Sigmoid colon (tissue), 6 donors: ENCODE measurements at regions not wholly inside any gene's neighbourhood (a gene's known extent, or its start where the extent isn't known, plus 50 kb on each side); places are given as distances from the start of the nearest gene placed in this dataset.

Source experiments
- DNase-seq: peaks from one replicate; pipeline ENCODE4 v3.0.0-alpha.2; 2019
- H3K27ac ChIP-seq, 4 donors: fragments of 200-600 bp; sonication (generic); one replicate each; pipeline ENCODE4 v1.5.1; 2016 to 2019; ENCODE audit warnings: mild to moderate bottlenecking in 1 of 4
- H3K27me3 ChIP-seq, 3 donors: fragments of 200-600 bp; sonication (generic); one replicate each; pipeline ENCODE4 v1.5.1; 2019; ENCODE audit warnings: mild to moderate bottlenecking in 1 of 3
- H3K36me3 ChIP-seq, 4 donors: fragments of 200-600 bp; sonication (generic); one replicate each; pipeline ENCODE4 v1.5.1; 2016 to 2019
- H3K4me1 ChIP-seq, 4 donors: fragments of 200-600 bp; sonication (generic); one replicate each; pipeline ENCODE4 v1.5.1; 2017 to 2019
- H3K4me3 ChIP-seq, 4 donors: fragments of 200-600 bp; sonication (generic); one replicate each; pipeline ENCODE4 v1.5.1; 2017 to 2019; ENCODE audit warnings: mild to moderate bottlenecking in 2 of 4, moderate library complexity in 1 of 4
- H3K9me3 ChIP-seq, 4 donors: fragments of 200-600 bp in 3 of 4; sonication (generic) in 3 of 4; one replicate each; pipeline versions ENCODE4 v1.5.1 to v1.6.1; 2013 to 2019
- CTCF ChIP-seq, 4 experiments: fragments of 450-650 bp in 3 of 4; fragments of 200-600 bp in 1 of 4; IDR thresholded peaks; one replicate each; pipeline ENCODE4 v1.5.1; 2016 to 2019; ENCODE audit warnings: antibody characterized with exemption in 4 of 4, mild to moderate bottlenecking in 3 of 4, moderate library complexity in 2 of 4
- EP300 ChIP-seq, 4 donors: sonication (generic); formaldehyde crosslinking; IDR thresholded peaks; one replicate each; pipeline ENCODE4 v1.6.1; 2017; ENCODE audit warnings: antibody characterized with exemption in 4 of 4
- POLR2A ChIP-seq, 2 donors: fragments of 450-650 bp; IDR thresholded peaks; one replicate each; pipeline ENCODE4 v1.6.1; 2016; ENCODE audit warnings: antibody characterized with exemption in 2 of 2, mild to moderate bottlenecking in 2 of 2, moderate library complexity in 2 of 2
- POLR2AphosphoS5 ChIP-seq, 4 donors: sonication (generic); formaldehyde crosslinking; IDR thresholded peaks; one replicate each; pipeline ENCODE4 v1.6.1; 2017; ENCODE audit warnings: antibody characterized with exemption in 4 of 4
- WGBS, 2 donors: extraction: QIAGEN DNeasy Blood & Tissue Kit; methylation state at CpG; one replicate each; pipeline ENCODE4 v1.1.7; 2013; 5-methylcytosine and 5-hydroxymethylcytosine counted together
- intact Hi-C: fragments of 100-400 bp; cut with DNase I; formaldehyde crosslinking; loops from one replicate; pipeline ENCODE4 v1.15.1; 2023
- donor health status: healthy with polysubstance abuse.
- donor health status: healthy.

- DNase-seq = no peak
- WGBS, 2 donors = 64 to 68% methylated on average over 2 of the region's 2 CpGs
- Histone ChIP-seq H3K27ac (no peak overlapping the region), H3K9me3 (no peaks in the 10 kb centered on the region), H3K27me3 (no peaks in the 10 kb centered on the region), H3K4me3 (no peak overlapping the region), H3K36me3 (no peaks in the 10 kb centered on the region), H3K4me1 (no peaks in the 10 kb centered on the region)
- no peak for TF ChIP-seq POLR2AphosphoS5 (IDR thresholded peaks at IDR 0.05)
- no peak for TF ChIP-seq CTCF (IDR thresholded peaks at IDR 0.05)
- TF ChIP-seq EP300 (IDR thresholded peaks at IDR 0.05) = no peak
- no peak for TF ChIP-seq POLR2A (IDR thresholded peaks at IDR 0.05)
- intact Hi-C loops = no loop called here
Observed at GRCh38 chr2:6111781-6112261, 419.6 kb downstream of the SOX11 start.

DNA sequence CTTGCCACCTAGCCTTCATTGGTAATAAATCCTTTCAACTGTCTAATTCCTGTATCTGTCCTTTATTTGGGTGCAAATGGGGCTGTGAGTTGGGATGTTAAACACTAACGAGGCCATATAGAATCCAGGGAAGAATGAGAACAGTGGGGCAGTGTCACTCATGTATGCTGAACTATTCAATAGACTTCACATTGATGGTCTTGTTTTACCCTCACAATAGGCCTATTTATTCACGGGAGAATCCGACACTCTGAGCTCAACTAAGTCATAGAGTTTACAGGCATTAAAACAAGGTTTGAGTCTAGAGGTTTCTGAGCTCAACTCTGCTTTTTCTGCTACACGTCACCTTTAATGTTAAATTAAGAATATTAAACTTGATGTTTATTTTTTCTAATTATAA, 421.6 kb downstream of the SOX11 start:
- Histone ChIP-seq H3K4me3 (no peak overlapping the region), H3K9me3 (no peaks in the 10 kb centered on the region), H3K36me3 (no peaks in the 10 kb centered on the region), H3K27ac (no peak overlapping the region), H3K4me1 (no peaks in the 10 kb centered on the region), H3K27me3 (no peaks in the 10 kb centered on the region)
- WGBS, 2 donors = 62 to 77% methylated on average over 4 of the region's 4 CpGs
- TF ChIP-seq CTCF (IDR thresholded peaks at IDR 0.05) (no peak), POLR2A (IDR thresholded peaks at IDR 0.05) (no peak), POLR2AphosphoS5 (IDR thresholded peaks at IDR 0.05) (no peak), EP300 (IDR thresholded peaks at IDR 0.05) (no peak)
- intact Hi-C loops = no loop called here
- DNase-seq = no peak

DNA sequence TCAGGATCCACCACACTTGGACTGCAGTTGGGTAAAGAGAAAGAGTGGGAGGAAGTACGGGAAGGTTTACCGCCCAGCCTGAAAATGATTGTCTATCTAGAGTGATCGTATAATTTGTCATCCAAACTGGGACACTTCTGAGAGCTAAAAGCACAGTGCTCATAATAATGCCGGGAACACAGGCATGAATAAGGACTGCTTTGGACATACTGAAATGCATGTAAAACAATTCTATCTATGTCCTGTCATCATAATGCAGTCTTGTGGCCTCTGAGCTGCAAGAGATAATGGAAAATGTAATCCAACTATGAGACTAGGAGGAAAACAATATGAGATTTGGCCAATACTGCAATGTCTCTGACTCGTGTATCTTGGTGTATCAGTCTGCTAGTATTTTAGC, 435.5 kb downstream of the SOX11 start:
- Histone ChIP-seq H3K36me3 (no peaks in the 10 kb centered on the region), H3K4me3 (no peak overlapping the region), H3K4me1 (no peaks in the 10 kb centered on the region), H3K9me3 (no peaks in the 10 kb centered on the region), H3K27me3 (no peaks in the 10 kb centered on the region), H3K27ac (no peak overlapping the region)
- intact Hi-C loops = no loop called here
- 85 to 87% methylated on average over 5 of the region's 5 CpGs for WGBS, 2 donors
- TF ChIP-seq POLR2A (IDR thresholded peaks at IDR 0.05) = no peak
- TF ChIP-seq CTCF (IDR thresholded peaks at IDR 0.05) = no peak
- no peak for TF ChIP-seq EP300 (IDR thresholded peaks at IDR 0.05)
- TF ChIP-seq POLR2AphosphoS5 (IDR thresholded peaks at IDR 0.05) = no peak
- no peak for DNase-seq

DNA sequence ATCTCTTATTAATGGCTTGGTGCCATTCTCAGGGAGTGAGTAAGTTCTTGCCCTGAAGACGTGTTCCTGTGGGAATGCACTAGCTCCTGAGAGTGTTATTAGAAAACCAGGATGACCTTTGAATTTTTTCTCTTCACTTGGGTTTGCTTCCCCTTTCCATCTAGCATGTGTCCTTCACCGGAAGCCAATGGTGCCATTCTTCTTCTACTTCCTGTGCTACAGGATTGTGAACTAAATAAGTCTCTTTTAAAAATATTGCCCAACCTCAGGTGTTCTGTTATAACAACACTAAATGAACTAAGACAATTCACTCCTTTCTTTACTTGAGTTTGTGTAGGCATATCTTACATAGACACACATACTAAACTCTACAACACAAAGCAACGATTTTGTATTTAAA, 447.0 kb downstream of the SOX11 start:
- intact Hi-C loops = no loop called here
- H3K4me1 ChIP-seq = no peaks in the 10 kb centered on the region
- peaks cover 0 to 4% (median 0%) of the 10 kb centered on the region in 4 donors for H3K9me3 ChIP-seq
- no peak overlapping the region for H3K4me3 ChIP-seq
- H3K36me3 ChIP-seq = no peaks in the 10 kb centered on the region
- TF ChIP-seq EP300 (IDR thresholded peaks at IDR 0.05) (no peak), CTCF (IDR thresholded peaks at IDR 0.05) (no peak)
- no peak for DNase-seq
- no peak overlapping the region for H3K27ac ChIP-seq
- WGBS, 2 donors = 79 to 81% methylated on average over 3 of the region's 3 CpGs
- no peaks in the 10 kb centered on the region for H3K27me3 ChIP-seq

- H3K27ac ChIP-seq = no peak overlapping the region
- DNase-seq = no peak
- 52 to 84% methylated on average over 1 of the region's 1 CpG for WGBS, 2 donors
- H3K4me1 ChIP-seq = no peaks in the 10 kb centered on the region
- intact Hi-C loops = no loop called here
- H3K4me3 ChIP-seq = no peak overlapping the region
- no peaks in the 10 kb centered on the region for H3K36me3 ChIP-seq
- peaks cover 0 to 4% (median 0%) of the 10 kb centered on the region in 4 donors for H3K9me3 ChIP-seq
- TF ChIP-seq POLR2AphosphoS5 (IDR thresholded peaks at IDR 0.05) = no peak
- no peaks in the 10 kb centered on the region for H3K27me3 ChIP-seq
Observed at GRCh38 chr2:6139916-6140315, 447.7 kb downstream of the SOX11 start.
